CD14-positive monocyte (primary cell): ENCODE measurements at regions not wholly inside any gene's neighbourhood (a gene's known extent, or its start where the extent isn't known, plus 50 kb on each side); places are given as distances from the start of the nearest gene placed in this dataset.

Experiments used
- DNase-seq, 3 donors: peaks; one replicate each; pipeline ENCODE4 v3.0.0-alpha.2; 2011 to 2022
- H2AFZ ChIP-seq: 2 replicates; pipeline ENCODE4 v1.6.0; 2012; ENCODE audit warnings: mild to moderate bottlenecking, low read depth, low read length, inconsistent platforms; ENCODE audit not compliant: insufficient read depth, poor library complexity, severe bottlenecking
- H3K27ac ChIP-seq, 2 donors: 1 replicate in 1 of 2; 2 replicates in 1 of 2; pipeline ENCODE4 v1.5.1; 2012 to 2013; ENCODE audit warnings: low read length in 2 of 2, control low read depth in 1 of 2, inconsistent platforms in 1 of 2, low read depth in 1 of 2, mild to moderate bottlenecking in 1 of 2
- H3K27me3 ChIP-seq, 2 donors: one replicate each; pipeline versions ENCODE4 v1.6.0 to v1.6.1; 2011 to 2013; ENCODE audit warnings: low read length in 2 of 2; ENCODE audit not compliant: control insufficient read depth in 2 of 2, insufficient read depth in 2 of 2
- H3K36me3 ChIP-seq, 2 donors: replicated peaks in 1 of 2; 1 replicate in 1 of 2; 2 replicates in 1 of 2; pipeline versions ENCODE4 v1.5.1 to v1.6.1; 2012 to 2013; ENCODE audit warnings: low read length in 2 of 2, control low read depth in 1 of 2, inconsistent platforms in 1 of 2, mild to moderate bottlenecking in 1 of 2; ENCODE audit not compliant: insufficient read depth in 2 of 2, control insufficient read depth in 1 of 2
- H3K4me1 ChIP-seq, 2 donors: 1 replicate in 1 of 2; 2 replicates in 1 of 2; pipeline versions ENCODE4 v1.5.1 to v1.6.1; 2012 to 2013; ENCODE audit warnings: low read length in 2 of 2, control low read depth in 1 of 2, inconsistent platforms in 1 of 2, mild to moderate bottlenecking in 1 of 2, moderate library complexity in 1 of 2; ENCODE audit not compliant: insufficient read depth in 2 of 2, control insufficient read depth in 1 of 2
- H3K4me2 ChIP-seq: replicated peaks from 2 replicates; pipeline ENCODE3; 2012; ENCODE audit warnings: low read length, moderate library complexity, mild to moderate bottlenecking; ENCODE audit not compliant: poor library complexity, severe bottlenecking; ENCODE audit errors: extremely low read depth
- H3K4me3 ChIP-seq, 3 experiments: fragments of 200-600 bp in 1 of 3; sonication (generic) in 1 of 3; replicated peaks in 1 of 3; 1 replicate in 2 of 3; 2 replicates in 1 of 3; pipeline ENCODE4 v1.5.1; 2011 to 2013; ENCODE audit warnings: low read length in 3 of 3, mild to moderate bottlenecking in 3 of 3, control low read depth in 2 of 3, low read depth in 2 of 3, inconsistent platforms in 1 of 3, moderate library complexity in 1 of 3
- H3K79me2 ChIP-seq: 2 replicates; pipeline ENCODE4 v1.6.0; 2012; ENCODE audit warnings: mild to moderate bottlenecking, control low read depth, inconsistent platforms, low read length, moderate library complexity; ENCODE audit not compliant: insufficient read depth
- H3K9ac ChIP-seq: 2 replicates; pipeline ENCODE4 v1.6.0; 2017; ENCODE audit warnings: low read length, mild to moderate bottlenecking; ENCODE audit not compliant: insufficient read depth, poor library complexity, severe bottlenecking
- H3K9me3 ChIP-seq, 2 donors: replicated peaks in 1 of 2; 1 replicate in 1 of 2; 2 replicates in 1 of 2; pipeline versions ENCODE4 v1.5.1 to v1.6.1; 2012 to 2013; ENCODE audit warnings: low read length in 2 of 2, control low read depth in 1 of 2; ENCODE audit not compliant: control insufficient read depth in 1 of 2, insufficient read depth in 1 of 2
- H4K20me1 ChIP-seq: 2 replicates; pipeline ENCODE4 v1.6.0; 2012; ENCODE audit warnings: mild to moderate bottlenecking, low read length, control low read depth, moderate library complexity; ENCODE audit not compliant: insufficient read depth
- H3K27ac Mint-ChIP-seq, 7 donors: one replicate each; pipeline ENCODE4 v1.8.0; 2020; ENCODE audit warnings: mild to moderate bottlenecking in 7 of 7, mixed read lengths in 7 of 7, moderate library complexity in 6 of 7, inconsistent platforms in 2 of 7
- H3K27me3 Mint-ChIP-seq, 3 donors: one replicate each; pipeline ENCODE4 v1.8.0; 2021 to 2022; ENCODE audit warnings: low read depth in 3 of 3, mild to moderate bottlenecking in 3 of 3, mixed read lengths in 3 of 3, moderate library complexity in 3 of 3, inconsistent platforms in 1 of 3
- H3K36me3 Mint-ChIP-seq, 2 donors: one replicate each; pipeline ENCODE4 v1.8.0; 2020; ENCODE audit warnings: mixed read lengths in 2 of 2, inconsistent platforms in 1 of 2, mild to moderate bottlenecking in 1 of 2
- H3K4me1 Mint-ChIP-seq: one replicate; pipeline ENCODE4 v1.8.0; 2020; ENCODE audit warnings: mild to moderate bottlenecking, mixed read lengths
- H3K4me3 Mint-ChIP-seq, 2 donors: one replicate each; pipeline ENCODE4 v1.8.0; 2020; ENCODE audit warnings: mild to moderate bottlenecking in 2 of 2, mixed read lengths in 2 of 2, moderate library complexity in 1 of 2
- H3K9me3 Mint-ChIP-seq, 7 donors: one replicate each; pipeline ENCODE4 v1.8.0; 2020 to 2022; ENCODE audit warnings: mixed read lengths in 7 of 7, mild to moderate bottlenecking in 6 of 7, moderate library complexity in 6 of 7, inconsistent platforms in 2 of 7
- CTCF ChIP-seq: fragments of 200-600 bp; IDR thresholded peaks from one replicate; pipeline ENCODE4 v1.8.0; 2022; ENCODE audit warnings: antibody characterized with exemption, mild to moderate bottlenecking
- WGBS: methylation state at CpG from one replicate; pipeline ENCODE4 v1.1.5; 2013; ENCODE audit warnings: missing lambda C conversion rate; ENCODE audit not compliant: insufficient coverage; 5-methylcytosine and 5-hydroxymethylcytosine counted together
- intact Hi-C, 2 donors: fragments of 100-400 bp; cut with micrococcal nuclease; formaldehyde crosslinking; loops; one replicate each; pipeline versions ENCODE4 v1.15.0 to v1.15.1; 2023

- TF ChIP-seq CTCF = no peak
- Histone ChIP-seq H3K27ac (no peak overlapping the region), H2AFZ (no peak overlapping the region), H3K79me2 (no peaks in the 10 kb centered on the region), H3K27me3 (no peaks in the 10 kb centered on the region), H3K4me2 (no peak overlapping the region), H3K4me3 (no peak overlapping the region), H3K4me1 (no peaks in the 10 kb centered on the region), H3K9ac (no peak overlapping the region), H4K20me1 (no peaks in the 10 kb centered on the region), H3K36me3 (no peaks in the 10 kb centered on the region), H3K9me3 (peaks cover 0 to 9% of the 10 kb centered on the region in 2 donors)
- H3K4me3 Mint-ChIP-seq = no peak overlapping the region
- peaks cover 0 to 12% (median 4%) of the 10 kb centered on the region in 7 donors for H3K9me3 Mint-ChIP-seq
- intact Hi-C loops = no loop called here
- H3K36me3 Mint-ChIP-seq = no peaks in the 10 kb centered on the region
- DNase-seq = no peak
- no peak overlapping the region for H3K27ac Mint-ChIP-seq
- H3K4me1 Mint-ChIP-seq = no peaks in the 10 kb centered on the region
- WGBS = no CpG with 5 or more reads among the region's 3 CpGs
- peaks cover 0 to 4% (median 2%) of the 10 kb centered on the region in 3 donors for H3K27me3 Mint-ChIP-seq
Measured at GRCh38 chr9:106502930-106503329, 360.0 kb upstream of the ZNF462 start.

- 80% methylated on average over 1 of the region's 5 CpGs for WGBS
- no peak overlapping the region for H3K4me3 ChIP-seq
- Mint-ChIP-seq H3K9me3 (peaks cover 0 to 12% (median 4%) of the 10 kb centered on the region in 7 donors), H3K27me3 (peaks cover 0 to 4% (median 2%) of the 10 kb centered on the region in 3 donors), H3K27ac (no peak overlapping the region), H3K36me3 (no peaks in the 10 kb centered on the region), H3K4me3 (no peak overlapping the region), H3K4me1 (no peaks in the 10 kb centered on the region)
- H3K9ac ChIP-seq = no peak overlapping the region
- H3K9me3 ChIP-seq = peaks cover 0 to 9% of the 10 kb centered on the region in 2 donors
- H4K20me1 ChIP-seq = no peaks in the 10 kb centered on the region
- H3K27me3 ChIP-seq = no peaks in the 10 kb centered on the region
- H3K36me3 ChIP-seq = no peaks in the 10 kb centered on the region
- no peak overlapping the region for H3K4me2 ChIP-seq
- H2AFZ ChIP-seq = no peak overlapping the region
- intact Hi-C loops = no loop called here
- no peaks in the 10 kb centered on the region for H3K79me2 ChIP-seq
- no peak for TF ChIP-seq CTCF
- no peak overlapping the region for H3K27ac ChIP-seq
- DNase-seq = no peak
- H3K4me1 ChIP-seq = no peaks in the 10 kb centered on the region
Measured at GRCh38 chr9:106503759-106504158, 359.2 kb upstream of the ZNF462 start.
